ELF-1 (cell line): ENCODE measurements at regions not wholly inside any gene's neighbourhood (a gene's known extent, or its start where the extent isn't known, plus 50 kb on each side); places are given as distances from the start of the nearest gene placed in this dataset.
"Not testable (repeated sequence)": the region's sequence is repeated elsewhere in the genome, so short reads cannot be mapped to it uniquely, and the experiment has no call there.

Experiments used
- DNase-seq: peaks from one replicate; pipeline ENCODE4 v3.0.0-alpha.2; 2016; ENCODE audit warnings: low read depth, low spot score

- DNase-seq, result no peak
Observed at GRCh38 chr15:36067483-36068274, 511.7 kb upstream of the CDIN1 start.

GRCh38 chr15:36075333-36075732 is 504.1 kb upstream of the CDIN1 start:
- DNase-seq, result no peak

- no peak for DNase-seq
Observed at GRCh38 chr15:36079021-36079420, 500.4 kb upstream of the CDIN1 start.

- no peak for DNase-seq
Observed at GRCh38 chr15:36080759-36081158, 498.7 kb upstream of the CDIN1 start.

GRCh38 chr15:36090286-36090946 is 489.0 kb upstream of the CDIN1 start:
- DNase-seq, result no peak

- no peak for DNase-seq
Observed at GRCh38 chr15:36106640-36107335, 472.6 kb upstream of the CDIN1 start.

GRCh38 chr15:36108541-36108940 is 470.9 kb upstream of the CDIN1 start:
- no peak for DNase-seq

- DNase-seq, result no peak
Observed at GRCh38 chr15:36109943-36110658, 469.3 kb upstream of the CDIN1 start.

GRCh38 chr15:36110659-36110993 is 468.8 kb upstream of the CDIN1 start:
- DNase-seq, result no peak

- no peak for DNase-seq
Observed at GRCh38 chr15:36117296-36117787, 462.1 kb upstream of the CDIN1 start.

- no peak for DNase-seq
Observed at GRCh38 chr15:36126194-36126593, 453.2 kb upstream of the CDIN1 start.

- no peak for DNase-seq
Observed at GRCh38 chr15:36130641-36131310, 448.6 kb upstream of the CDIN1 start.

GRCh38 chr15:36133742-36134141 is 445.7 kb upstream of the CDIN1 start:
- no peak for DNase-seq

- no peak for DNase-seq
Observed at GRCh38 chr15:36136049-36136448, 443.4 kb upstream of the CDIN1 start.

- no peak for DNase-seq
Observed at GRCh38 chr15:36152936-36153335, 426.5 kb upstream of the CDIN1 start.

- DNase-seq, result no peak
Observed at GRCh38 chr15:36156879-36157427, 422.5 kb upstream of the CDIN1 start.

- DNase-seq, result no peak
Observed at GRCh38 chr15:36160351-36160750, 419.1 kb upstream of the CDIN1 start.

- no peak for DNase-seq
Observed at GRCh38 chr15:36161108-36161507, 418.3 kb upstream of the CDIN1 start.

- peak; percentile 51 for DNase-seq
Observed at GRCh38 chr15:36161771-36162212, 417.6 kb upstream of the CDIN1 start.

GRCh38 chr15:36163983-36164382 is 415.4 kb upstream of the CDIN1 start:
- DNase-seq, result not testable (repeated sequence)

GRCh38 chr15:36172955-36173354 is 406.5 kb upstream of the CDIN1 start:
- no peak for DNase-seq
